GM21423 (cell line): ENCODE measurements at regions not wholly inside any gene's neighbourhood (a gene's known extent, or its start where the extent isn't known, plus 50 kb on each side); places are given as distances from the start of the nearest gene placed in this dataset.

Experiments
- ATAC-seq: cut with Tn5 transposase; IDR thresholded peaks from one replicate; pipeline ENCODE4 v1.9.1; 2021; ENCODE audit warnings: mild to moderate bottlenecking, moderate library complexity; ENCODE audit not compliant: unreplicated experiment

- no peak for ATAC-seq
Measured at GRCh38 chr3:87175732-87176131, 51.4 kb upstream of the CHMP2B start.

DNA sequence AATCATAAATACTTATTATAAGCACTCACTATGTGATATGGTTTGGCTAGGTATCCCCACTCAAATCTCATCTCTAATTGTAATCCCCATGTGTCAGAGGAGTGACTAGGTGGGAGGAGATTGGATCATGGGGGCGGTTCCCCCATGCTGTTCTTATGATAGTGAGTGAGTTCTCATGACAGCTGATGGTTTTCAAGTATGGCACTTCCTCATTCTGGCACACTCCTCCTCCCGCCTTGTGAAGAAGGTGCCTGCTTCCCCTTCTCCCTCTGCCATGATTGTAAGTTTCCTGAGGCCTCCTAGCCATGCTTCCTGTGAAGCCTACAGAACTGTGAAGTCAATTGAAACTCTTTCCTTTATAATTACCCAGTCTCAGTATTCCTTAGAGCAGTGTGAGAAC is 53.3 kb upstream of the CHMP2B start:
- ATAC-seq: no peak

DNA sequence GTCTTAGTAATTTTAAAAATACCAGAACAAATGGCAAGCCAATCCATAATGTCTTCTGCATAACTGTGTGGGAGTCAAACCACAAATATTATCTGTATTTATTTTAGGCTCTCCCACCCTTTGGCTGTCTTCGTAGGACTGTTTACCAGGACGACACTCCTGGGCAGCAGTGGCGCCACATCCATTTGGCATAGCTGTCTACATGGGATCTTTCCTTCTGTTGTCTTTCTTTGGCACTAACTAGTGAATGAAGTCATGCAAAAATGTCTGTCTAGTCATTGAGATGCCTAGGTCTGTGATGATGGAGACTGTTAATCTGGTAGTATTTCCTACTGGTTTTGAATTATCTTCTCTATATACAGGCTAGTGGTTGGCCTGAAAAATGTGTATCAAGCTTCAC is 54.0 kb upstream of the CHMP2B start:
- ATAC-seq: no peak

DNA sequence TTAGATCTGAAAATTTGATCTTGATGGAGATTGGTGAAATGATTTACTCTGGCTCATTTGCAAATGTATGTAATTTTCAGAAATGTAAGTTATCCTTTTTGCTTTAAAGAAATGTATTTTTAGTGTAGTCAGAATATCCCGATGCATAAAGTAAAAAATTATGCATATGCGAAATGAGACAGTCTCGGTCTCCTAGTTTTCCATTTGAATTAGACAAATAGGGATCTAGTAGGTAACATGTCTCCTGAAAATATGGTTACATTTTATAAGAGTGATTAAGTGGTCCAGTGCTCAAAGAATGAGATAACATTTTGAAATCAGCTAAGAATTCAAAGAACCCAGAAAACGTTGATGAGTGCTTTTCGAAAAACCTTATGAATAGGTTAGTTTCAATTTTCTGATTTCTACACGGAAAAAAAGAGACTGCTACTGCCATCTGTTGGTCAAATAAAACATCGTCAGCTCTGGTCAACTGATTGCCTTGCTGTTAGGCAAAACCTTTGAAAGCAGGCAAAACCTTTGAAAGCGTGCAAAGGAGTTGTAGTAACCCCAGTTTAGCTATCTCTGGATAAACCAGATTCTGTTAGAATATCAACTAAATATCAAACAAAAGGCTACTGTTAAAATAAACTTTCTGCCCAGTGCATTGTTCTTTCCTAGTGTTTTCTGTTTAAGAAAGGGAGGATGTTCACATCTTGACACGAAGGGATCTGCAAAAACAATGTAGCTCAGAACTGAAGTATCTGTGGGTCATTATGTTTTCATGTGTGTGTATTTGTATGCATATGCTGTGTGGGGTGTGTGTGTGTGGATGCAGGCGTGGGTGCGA is 59.3 kb upstream of the CHMP2B start:
- peak; percentile 79 for ATAC-seq

- no peak for ATAC-seq
Measured at GRCh38 chr3:87164245-87164644, 62.9 kb upstream of the CHMP2B start.

DNA sequence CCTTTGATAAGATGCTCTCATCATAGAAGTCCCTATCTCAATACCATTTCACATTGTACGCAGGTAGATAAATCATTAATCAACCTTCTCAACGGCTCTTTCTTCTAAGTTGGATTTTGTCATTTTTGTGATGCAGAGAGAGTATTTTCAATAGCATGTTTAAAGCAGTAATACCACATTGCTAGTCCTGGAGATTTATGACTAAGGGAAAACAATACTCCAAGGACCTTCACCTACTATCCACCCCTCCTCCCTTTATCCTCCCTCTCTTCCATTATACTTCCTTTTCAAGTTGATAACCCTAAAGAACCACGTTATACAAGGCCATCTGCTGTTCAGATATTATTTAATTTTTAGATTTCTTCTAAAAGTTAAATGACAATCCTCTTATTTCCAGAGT is 65.3 kb upstream of the CHMP2B start:
- no peak for ATAC-seq

GRCh38 chr3:87161417-87161816 is 65.7 kb upstream of the CHMP2B start:
- ATAC-seq: no peak

GRCh38 chr3:87161013-87161412 is 66.1 kb upstream of the CHMP2B start:
- ATAC-seq: no peak

GRCh38 chr3:87158823-87159222 is 68.3 kb upstream of the CHMP2B start:
- ATAC-seq: no peak

DNA sequence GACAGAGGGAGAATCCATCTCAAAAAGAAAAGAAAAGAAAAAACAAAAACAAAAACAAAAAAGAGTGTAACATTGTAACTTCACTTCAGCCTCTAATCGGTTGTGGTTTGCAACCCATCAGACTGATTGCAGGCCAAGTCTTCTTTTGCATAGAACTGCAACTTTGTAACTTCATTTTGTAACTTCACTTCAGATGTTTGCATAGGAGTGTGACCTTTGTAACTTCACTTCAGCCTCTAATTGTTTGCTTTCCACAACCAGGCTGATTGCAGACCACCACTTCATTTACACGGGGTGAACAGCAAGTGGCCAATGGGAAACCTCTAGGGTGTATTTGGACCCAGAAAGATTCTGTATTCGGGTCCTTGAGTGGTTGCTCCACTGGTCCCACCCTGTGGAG is 79.1 kb upstream of the CHMP2B start:
- ATAC-seq: no peak

DNA sequence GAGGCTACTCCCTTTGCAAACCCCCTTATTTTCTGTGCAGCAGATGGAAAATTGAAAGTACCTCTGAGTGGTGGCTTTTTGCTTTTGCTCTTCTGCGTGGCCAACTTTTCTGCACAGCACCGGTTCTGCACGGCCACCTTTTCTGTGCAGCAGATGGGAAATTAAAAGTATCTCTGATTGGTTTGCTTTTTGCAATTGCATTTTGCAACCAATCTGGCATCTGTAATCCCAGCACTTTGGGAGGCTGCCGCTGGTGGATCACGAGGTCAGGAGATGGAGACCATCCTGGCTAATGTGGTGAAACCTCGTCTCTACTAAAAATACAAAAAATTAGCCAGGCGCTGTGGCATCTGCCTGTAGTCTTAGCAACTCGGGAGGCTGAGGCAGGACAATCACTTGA is 79.5 kb upstream of the CHMP2B start:
- ATAC-seq: no peak

- ATAC-seq: peak; percentile 60
Measured at GRCh38 chr3:87145553-87145952, 81.6 kb upstream of the CHMP2B start.

- no peak for ATAC-seq
Measured at GRCh38 chr3:87136066-87136596, 91.0 kb upstream of the CHMP2B start.

- ATAC-seq: no peak
Measured at GRCh38 chr3:87135412-87135811, 91.7 kb upstream of the CHMP2B start.

- no peak for ATAC-seq
Measured at GRCh38 chr3:87132801-87133200, 94.3 kb upstream of the CHMP2B start.

DNA sequence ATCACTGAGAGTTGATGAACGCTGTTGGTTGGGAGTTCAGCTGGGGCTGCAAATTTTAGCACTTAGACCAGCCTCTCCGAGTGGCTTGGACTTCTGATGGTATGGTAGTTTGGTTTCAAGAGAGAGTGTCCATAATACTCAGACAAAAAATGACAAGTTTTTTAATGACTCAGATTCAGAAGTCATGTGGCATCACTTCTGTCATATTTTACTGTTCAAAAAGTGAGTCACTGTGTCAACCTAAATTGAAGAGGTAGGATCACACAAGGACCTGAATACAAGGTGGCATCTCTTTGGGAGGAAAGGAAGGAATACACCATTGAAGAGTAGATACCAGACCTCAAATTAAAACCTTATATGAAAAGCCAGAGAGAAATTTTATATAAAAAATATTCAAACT is 99.1 kb upstream of the CHMP2B start:
- no peak for ATAC-seq

- no peak for ATAC-seq
Measured at GRCh38 chr3:87127281-87127680, 99.8 kb upstream of the CHMP2B start.

- ATAC-seq: no peak
Measured at GRCh38 chr3:87126321-87126720, 100.8 kb upstream of the CHMP2B start.

DNA sequence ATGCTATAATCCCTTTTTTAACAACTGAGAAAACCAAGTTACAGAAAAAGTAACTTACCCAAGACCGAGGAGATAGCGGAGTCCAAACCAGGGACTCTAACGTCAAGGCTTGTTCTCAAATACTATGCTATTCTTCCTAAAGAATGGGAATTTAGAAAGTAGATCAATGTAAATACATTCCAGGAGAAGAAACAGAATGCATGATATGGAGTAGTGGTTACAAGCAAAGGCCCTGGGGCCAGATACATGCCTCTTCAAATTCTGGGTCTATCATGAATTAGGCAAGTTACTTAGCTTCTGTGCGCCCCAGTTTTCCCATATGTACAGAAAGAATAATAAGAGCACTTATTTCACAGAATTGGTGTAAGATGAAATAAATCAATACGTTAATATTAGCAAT is 102.0 kb upstream of the CHMP2B start:
- ATAC-seq: no peak

DNA sequence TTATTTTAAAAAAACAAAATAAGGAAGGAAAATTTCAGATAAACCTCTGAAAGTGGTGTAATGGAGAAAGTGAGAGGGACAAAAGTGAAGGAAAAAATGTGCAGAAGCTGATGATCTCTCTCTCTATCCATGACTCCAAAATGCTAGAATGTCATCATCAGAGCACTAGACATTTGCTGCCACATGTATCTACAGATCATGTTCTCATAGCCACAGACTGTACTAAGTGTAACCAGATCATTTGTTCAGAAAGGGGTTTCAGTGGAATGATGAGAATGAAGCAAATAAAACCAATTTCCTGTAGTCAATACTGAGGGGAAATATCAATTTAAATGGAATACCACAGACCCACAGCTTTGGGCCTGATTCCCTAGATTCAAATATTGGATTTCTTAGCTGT is 104.3 kb upstream of the CHMP2B start:
- ATAC-seq: no peak

GRCh38 chr3:87121856-87122255 is 105.3 kb upstream of the CHMP2B start:
- ATAC-seq: no peak

- ATAC-seq: no peak
Measured at GRCh38 chr3:87120881-87121280, 106.2 kb upstream of the CHMP2B start.

DNA sequence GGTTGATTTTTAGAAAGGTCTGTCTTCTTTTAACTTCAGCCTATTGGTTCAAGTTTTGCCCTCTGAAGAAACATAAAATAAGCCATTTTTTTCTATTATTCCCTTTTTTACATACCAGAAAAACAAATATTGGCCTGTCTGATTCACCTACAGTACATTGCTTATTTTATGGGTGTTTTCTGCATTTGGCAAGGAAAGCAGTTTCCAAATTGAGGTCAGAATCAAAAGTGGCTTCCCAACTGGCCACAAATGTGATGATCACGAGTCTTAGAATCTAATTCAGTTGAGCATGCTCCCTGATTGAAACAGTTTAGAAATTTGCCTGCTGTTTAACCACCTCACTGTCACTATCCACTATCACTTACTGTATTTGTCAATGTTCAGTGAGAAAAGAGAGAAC is 106.9 kb upstream of the CHMP2B start:
- no peak for ATAC-seq
